SU-DHL-6 (cell line): ENCODE measurements at regions not wholly inside any gene's neighbourhood (a gene's known extent, or its start where the extent isn't known, plus 50 kb on each side); places are given as distances from the start of the nearest gene placed in this dataset.

Source experiments
- H2AFZ ChIP-seq: fragments of 200-600 bp; sonication (generic); 2 replicates; pipeline ENCODE4 v1.6.1; 2014; ENCODE audit warnings: low read depth, mild to moderate bottlenecking, moderate library complexity, mixed read lengths, antibody characterized with exemption, low read length; ENCODE audit not compliant: severe bottlenecking
- H3F3A ChIP-seq: fragments of 200-600 bp; shearing (Covaris generic); 2 replicates; pipeline ENCODE4 v1.6.0; 2016; ENCODE audit warnings: antibody characterized with exemption, mild to moderate bottlenecking; ENCODE audit not compliant: insufficient read depth
- H3K27ac ChIP-seq: fragments of 200-600 bp; sonication (generic); 2 replicates; pipeline ENCODE4 v1.5.1; 2016; ENCODE audit warnings: low read depth, mild to moderate bottlenecking, low read length, moderate library complexity, mixed read lengths
- H3K27me3 ChIP-seq: fragments of 200-600 bp; sonication (generic), shearing (Covaris generic); 2 replicates; pipeline ENCODE4 v1.6.0; 2014; ENCODE audit warnings: mild to moderate bottlenecking, low read length
- H3K36me3 ChIP-seq: fragments of 200-600 bp; sonication (generic); 2 replicates; pipeline ENCODE4 v1.6.1; 2014; ENCODE audit warnings: mild to moderate bottlenecking, low read length, mixed read lengths
- H3K4me2 ChIP-seq: fragments of 300-600, 200-600 bp; shearing (Covaris generic), sonication (generic); 2 replicates; pipeline ENCODE4 v1.6.0; 2014; ENCODE audit warnings: low read length, low read depth, mild to moderate bottlenecking; ENCODE audit not compliant: poor library complexity, severe bottlenecking
- H3K4me3 ChIP-seq: fragments of 200-600 bp; sonication (generic); 2 replicates; pipeline ENCODE4 v1.5.1; 2014; ENCODE audit warnings: antibody characterized with exemption, low read length, mild to moderate bottlenecking, mixed read lengths; ENCODE audit not compliant: insufficient read depth, poor library complexity, severe bottlenecking
- H3K79me2 ChIP-seq: fragments of 200-600 bp; sonication (generic); 2 replicates; pipeline ENCODE4 v1.6.1; 2014; ENCODE audit warnings: mild to moderate bottlenecking, low read length, moderate library complexity; ENCODE audit not compliant: insufficient read depth
- H3K9ac ChIP-seq: fragments of 200-600 bp; sonication (generic); 2 replicates; pipeline ENCODE4 v1.7.0; 2014; ENCODE audit warnings: mild to moderate bottlenecking, low read length
- H3K9me2 ChIP-seq: fragments of 200-600 bp; sonication (generic); replicated peaks from 2 replicates; pipeline ENCODE4 v1.6.1; 2014; ENCODE audit warnings: low read length; ENCODE audit not compliant: insufficient read depth
- H3K9me3 ChIP-seq: fragments of 200-600 bp; sonication (generic); 2 replicates; pipeline ENCODE4 v1.6.1; 2014; ENCODE audit warnings: low read length, mixed read lengths; ENCODE audit not compliant: insufficient read depth
- H4K20me1 ChIP-seq: fragments of 200-600 bp; sonication (generic); 2 replicates; pipeline ENCODE4 v1.6.1; 2014; ENCODE audit warnings: low read depth, mild to moderate bottlenecking, antibody characterized with exemption, low read length, moderate library complexity, mixed read lengths
- EZH2phosphoT487 ChIP-seq: fragments of 200-600 bp; sonication (generic), shearing (Covaris generic); conservative IDR thresholded peaks from 2 replicates; pipeline ENCODE4 v1.6.1; 2018; ENCODE audit warnings: mild to moderate bottlenecking, antibody characterized with exemption, low read length, moderate library complexity, mixed read lengths
- TF ChIP-seq, protein P1 (sequence below): fragments of 200-600 bp; sonication (generic); IDR thresholded peaks from one replicate; pipeline ENCODE4 v1.5.1; 2017; ENCODE audit warnings: antibody characterized with exemption, mild to moderate bottlenecking, low read length, moderate library complexity; ENCODE audit not compliant: insufficient read depth, poor library complexity, severe bottlenecking

- no peaks in the 10 kb centered on the region for H3K9me2 ChIP-seq
Measured at GRCh38 chr12:118575730-118576129, 199.4 kb downstream of the SUDS3 start.

DNA sequence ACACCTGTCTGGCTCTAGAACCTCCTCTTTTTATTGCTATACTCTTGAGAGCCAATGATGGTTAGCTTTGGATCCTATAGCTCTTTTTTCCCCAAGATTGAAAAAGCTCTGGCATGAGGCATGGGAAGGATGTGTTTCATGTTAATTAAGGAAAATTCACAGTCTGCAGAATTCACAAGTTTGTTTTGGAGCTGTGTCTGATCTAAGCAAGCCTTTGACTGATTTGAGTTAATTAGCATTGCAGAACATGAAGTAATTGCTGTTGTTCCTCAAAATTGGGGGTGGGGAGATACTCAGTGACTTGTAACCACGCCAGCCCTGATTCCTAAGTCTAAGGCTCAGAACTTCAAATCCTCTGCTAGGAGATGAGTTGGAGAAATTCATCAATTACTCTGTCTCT, 205.0 kb downstream of the SUDS3 start:
- no peak overlapping the region for H3K9ac ChIP-seq
- no peaks in the 10 kb centered on the region for H3K27me3 ChIP-seq
- TF ChIP-seq, protein P1, sequence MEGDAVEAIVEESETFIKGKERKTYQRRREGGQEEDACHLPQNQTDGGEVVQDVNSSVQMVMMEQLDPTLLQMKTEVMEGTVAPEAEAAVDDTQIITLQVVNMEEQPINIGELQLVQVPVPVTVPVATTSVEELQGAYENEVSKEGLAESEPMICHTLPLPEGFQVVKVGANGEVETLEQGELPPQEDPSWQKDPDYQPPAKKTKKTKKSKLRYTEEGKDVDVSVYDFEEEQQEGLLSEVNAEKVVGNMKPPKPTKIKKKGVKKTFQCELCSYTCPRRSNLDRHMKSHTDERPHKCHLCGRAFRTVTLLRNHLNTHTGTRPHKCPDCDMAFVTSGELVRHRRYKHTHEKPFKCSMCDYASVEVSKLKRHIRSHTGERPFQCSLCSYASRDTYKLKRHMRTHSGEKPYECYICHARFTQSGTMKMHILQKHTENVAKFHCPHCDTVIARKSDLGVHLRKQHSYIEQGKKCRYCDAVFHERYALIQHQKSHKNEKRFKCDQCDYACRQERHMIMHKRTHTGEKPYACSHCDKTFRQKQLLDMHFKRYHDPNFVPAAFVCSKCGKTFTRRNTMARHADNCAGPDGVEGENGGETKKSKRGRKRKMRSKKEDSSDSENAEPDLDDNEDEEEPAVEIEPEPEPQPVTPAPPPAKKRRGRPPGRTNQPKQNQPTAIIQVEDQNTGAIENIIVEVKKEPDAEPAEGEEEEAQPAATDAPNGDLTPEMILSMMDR: no peak
- TF ChIP-seq EZH2phosphoT487: no peak
- H3K9me3 ChIP-seq: no peaks in the 10 kb centered on the region
- no peak overlapping the region for H2AFZ ChIP-seq
- no peak overlapping the region for H3K27ac ChIP-seq
- no peaks in the 10 kb centered on the region for H4K20me1 ChIP-seq
- no peaks in the 10 kb centered on the region for H3K79me2 ChIP-seq
- H3K36me3 ChIP-seq: no peaks in the 10 kb centered on the region
- H3K4me3 ChIP-seq: no peak overlapping the region
- H3K9me2 ChIP-seq: no peaks in the 10 kb centered on the region
- H3K4me2 ChIP-seq: no peak overlapping the region
- H3F3A ChIP-seq: no peaks in the 10 kb centered on the region

More at GRCh38 chr12:118575730-118576129, 199.4 kb downstream of the SUDS3 start:
- no peak overlapping the region for H3K4me3 ChIP-seq
- no peak for TF ChIP-seq EZH2phosphoT487
- TF ChIP-seq, protein P1: no peak
- no peak overlapping the region for H3K4me2 ChIP-seq
- no peak overlapping the region for H3K27ac ChIP-seq
- no peaks in the 10 kb centered on the region for H3K27me3 ChIP-seq
- no peaks in the 10 kb centered on the region for H4K20me1 ChIP-seq
- H3K36me3 ChIP-seq: no peaks in the 10 kb centered on the region
- H3F3A ChIP-seq: no peaks in the 10 kb centered on the region
- H3K79me2 ChIP-seq: no peaks in the 10 kb centered on the region
- no peak overlapping the region for H2AFZ ChIP-seq
- no peaks in the 10 kb centered on the region for H3K9me3 ChIP-seq
- H3K9ac ChIP-seq: no peak overlapping the region

GRCh38 chr12:118582863-118583262, 206.5 kb downstream of the SUDS3 start:
- Histone ChIP-seq H3K9me2 (no peaks in the 10 kb centered on the region), H3K27me3 (no peaks in the 10 kb centered on the region), H3K9me3 (no peaks in the 10 kb centered on the region), H3F3A (no peaks in the 10 kb centered on the region), H4K20me1 (no peaks in the 10 kb centered on the region), H3K27ac (no peak overlapping the region), H3K4me2 (no peak overlapping the region), H2AFZ (no peak overlapping the region), H3K4me3 (no peak overlapping the region), H3K36me3 (no peaks in the 10 kb centered on the region), H3K9ac (no peak overlapping the region), H3K79me2 (no peaks in the 10 kb centered on the region)
- no peak for TF ChIP-seq EZH2phosphoT487
- TF ChIP-seq, protein P1: no peak
